GM19025 (cell line): ENCODE measurements at regions not wholly inside any gene's neighbourhood (a gene's known extent, or its start where the extent isn't known, plus 50 kb on each side); places are given as distances from the start of the nearest gene placed in this dataset.
"Not testable (repeated sequence)": the region's sequence is repeated elsewhere in the genome, so short reads cannot be mapped to it uniquely, and the experiment has no call there.

Experiments used
- ATAC-seq: cut with Tn5 transposase; IDR thresholded peaks from one replicate; pipeline ENCODE4 v1.9.1; 2021; ENCODE audit warnings: mild to moderate bottlenecking, low read depth, moderate library complexity; ENCODE audit not compliant: unreplicated experiment

GRCh38 chr1:168461108-168461507, 82.7 kb downstream of the XCL2 start:
- ATAC-seq: not testable (repeated sequence)

DNA sequence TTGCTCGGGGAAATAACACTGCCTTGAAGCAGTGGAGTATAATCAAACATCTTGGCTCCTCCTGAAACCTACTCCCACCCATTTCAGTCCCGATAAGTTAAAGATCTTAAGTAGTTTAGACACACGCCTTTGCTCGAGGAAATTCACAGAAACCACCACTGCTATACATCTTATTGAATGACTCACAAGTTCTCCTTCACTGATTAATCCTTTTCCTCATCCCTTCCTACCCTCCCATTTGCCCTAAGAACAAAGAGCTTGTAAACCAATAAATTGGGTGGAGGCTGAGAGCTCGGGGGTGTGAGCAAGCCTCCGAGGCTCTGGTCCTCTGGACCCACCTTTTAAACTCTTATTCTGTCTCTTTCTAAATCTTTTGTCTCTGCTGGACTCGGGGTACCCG, 86.5 kb downstream of the XCL2 start:
- ATAC-seq: not testable (repeated sequence)

- no peak for ATAC-seq
Measured at GRCh38 chr1:168455764-168456163, 88.0 kb downstream of the XCL2 start.

DNA sequence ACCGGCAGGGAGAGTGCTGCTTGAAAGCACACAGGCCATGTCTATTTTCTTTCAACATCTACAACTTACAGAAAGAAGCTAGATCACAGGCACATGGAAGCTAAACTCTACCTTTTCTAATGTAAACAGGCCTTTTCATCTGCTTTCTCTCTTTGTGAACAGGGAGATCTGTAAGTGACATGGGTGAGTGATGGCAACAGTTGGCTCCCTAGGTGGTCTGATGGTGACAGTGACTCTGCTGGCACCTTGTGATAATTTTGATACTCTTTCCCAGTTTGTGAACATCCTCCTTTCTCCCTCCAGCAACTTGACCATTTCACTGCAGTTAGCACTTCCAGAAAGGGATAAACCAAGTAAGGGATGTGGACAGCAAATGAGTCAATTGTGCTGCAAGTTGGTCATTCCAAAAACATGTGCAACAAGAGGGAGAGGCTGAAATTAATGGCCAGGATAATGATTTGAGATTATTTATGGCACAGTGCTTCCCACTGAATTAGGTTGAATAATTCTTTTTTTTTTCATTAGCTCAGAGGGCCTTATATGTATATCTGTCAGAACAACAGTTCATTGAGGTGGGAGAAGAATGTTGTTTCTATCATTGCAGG, 89.5 kb downstream of the XCL2 start:
- no peak for ATAC-seq

DNA sequence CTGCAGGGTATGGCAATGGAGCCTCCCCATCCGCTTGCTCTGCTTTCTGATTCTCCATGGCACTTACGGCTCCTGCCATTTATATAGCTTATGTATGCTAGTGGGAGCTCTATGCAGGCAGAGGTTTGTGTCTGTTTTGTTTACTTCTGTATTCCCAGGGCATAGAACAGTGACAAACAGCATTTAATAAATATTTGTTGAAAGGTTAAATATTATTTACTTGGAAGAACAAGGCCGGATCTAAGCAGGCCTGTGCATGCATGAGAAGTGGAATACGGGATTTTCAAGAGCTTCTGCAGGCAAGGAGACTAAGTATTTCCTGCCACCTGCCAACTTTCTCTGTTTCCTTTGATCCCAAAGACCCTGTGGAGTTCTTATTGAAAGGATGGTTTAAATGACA, 90.7 kb downstream of the XCL2 start:
- ATAC-seq: no peak

GRCh38 chr1:168452329-168452728, 91.5 kb downstream of the XCL2 start:
- ATAC-seq: no peak

GRCh38 chr1:168447871-168448270, 95.9 kb downstream of the XCL2 start:
- ATAC-seq: no peak

- no peak for ATAC-seq
Measured at GRCh38 chr1:168446081-168446480, 97.7 kb downstream of the XCL2 start.

GRCh38 chr1:168443899-168444298, 99.9 kb downstream of the XCL2 start:
- ATAC-seq: no peak

- no peak for ATAC-seq
Measured at GRCh38 chr1:168443356-168443755, 100.4 kb downstream of the XCL2 start.

GRCh38 chr1:168442931-168443330, 100.9 kb downstream of the XCL2 start:
- ATAC-seq: no peak

DNA sequence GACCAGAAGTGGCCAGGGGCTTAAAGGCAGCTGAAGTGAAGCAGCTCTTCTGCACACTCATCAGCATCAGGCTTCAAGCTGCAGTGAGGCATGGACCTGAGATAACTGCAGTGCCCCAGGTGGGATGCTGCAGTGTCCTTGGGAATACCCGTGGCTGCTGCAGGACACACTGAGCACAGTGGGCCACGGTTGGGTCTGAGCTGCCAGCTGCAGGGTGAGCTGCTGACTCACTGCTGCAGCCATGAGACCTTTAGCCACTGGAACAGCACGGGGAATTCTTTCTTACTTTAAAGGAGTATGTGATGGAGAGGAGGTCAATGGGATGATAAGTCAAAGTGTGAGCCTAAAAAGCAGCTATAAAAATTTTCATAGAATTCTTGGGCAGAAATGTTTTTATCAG, 102.1 kb downstream of the XCL2 start:
- no peak for ATAC-seq

GRCh38 chr1:168439456-168440375, 104.1 kb downstream of the XCL2 start:
- peak; percentile 78 for ATAC-seq

DNA sequence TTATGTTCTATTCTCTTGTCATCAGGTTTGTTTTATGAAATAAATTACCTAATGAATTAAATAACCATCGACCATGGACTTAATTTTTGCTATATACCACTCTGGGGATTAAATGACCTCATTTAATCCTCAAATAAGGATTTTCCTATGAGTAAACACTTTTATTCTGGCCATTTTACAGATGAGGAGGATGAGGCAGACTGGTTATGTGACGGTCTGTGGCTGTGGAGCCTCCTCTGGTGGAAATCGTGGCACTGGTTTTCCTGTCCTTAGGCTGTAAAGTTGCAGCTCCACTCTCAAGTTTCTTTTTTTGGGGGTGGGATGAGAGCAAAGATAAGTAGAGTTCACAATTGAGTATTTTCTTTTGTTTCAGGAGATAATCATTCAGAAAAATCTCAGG, 105.2 kb downstream of the XCL2 start:
- no peak for ATAC-seq

DNA sequence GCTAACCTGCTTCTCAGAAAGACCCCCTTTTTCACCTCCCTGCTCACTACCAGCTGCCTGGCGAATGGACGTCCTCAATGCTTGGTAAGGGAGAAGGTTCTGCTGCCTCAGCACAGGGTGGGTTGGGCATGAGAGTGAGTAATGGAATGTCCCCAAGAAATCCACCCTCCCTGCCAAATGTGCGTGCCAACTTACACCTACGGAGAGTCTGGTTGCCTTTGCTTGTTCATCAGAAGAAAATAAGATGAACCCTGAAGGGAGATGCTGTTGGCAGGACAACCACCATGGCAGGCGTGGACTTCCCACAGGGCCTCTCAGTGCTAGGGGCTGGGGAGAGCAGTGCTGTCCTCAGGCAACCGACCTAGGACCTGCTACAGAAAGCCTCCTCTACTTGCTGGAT, 106.0 kb downstream of the XCL2 start:
- ATAC-seq: no peak

DNA sequence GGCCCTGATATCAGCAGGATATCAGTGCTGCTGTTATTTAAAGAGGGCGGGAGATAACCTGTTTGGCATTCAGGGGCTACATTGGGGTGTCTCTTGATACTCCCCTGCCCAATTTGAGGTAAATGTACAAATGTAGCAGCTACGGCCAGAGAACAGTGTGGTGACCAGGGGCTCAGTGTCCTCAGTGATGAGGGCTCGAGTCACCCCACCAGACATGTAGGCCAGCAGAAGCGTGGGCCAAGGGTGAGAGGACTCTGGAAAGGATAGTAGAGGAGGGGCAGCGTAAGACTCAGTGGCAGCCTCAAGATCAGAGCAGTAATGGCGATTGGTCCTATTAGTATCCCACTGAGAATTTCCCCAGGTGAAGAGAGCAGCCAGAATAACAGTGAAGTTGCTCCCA, 108.4 kb downstream of the XCL2 start:
- ATAC-seq: no peak

GRCh38 chr1:168433238-168433637, 110.6 kb downstream of the XCL2 start:
- ATAC-seq: no peak

DNA sequence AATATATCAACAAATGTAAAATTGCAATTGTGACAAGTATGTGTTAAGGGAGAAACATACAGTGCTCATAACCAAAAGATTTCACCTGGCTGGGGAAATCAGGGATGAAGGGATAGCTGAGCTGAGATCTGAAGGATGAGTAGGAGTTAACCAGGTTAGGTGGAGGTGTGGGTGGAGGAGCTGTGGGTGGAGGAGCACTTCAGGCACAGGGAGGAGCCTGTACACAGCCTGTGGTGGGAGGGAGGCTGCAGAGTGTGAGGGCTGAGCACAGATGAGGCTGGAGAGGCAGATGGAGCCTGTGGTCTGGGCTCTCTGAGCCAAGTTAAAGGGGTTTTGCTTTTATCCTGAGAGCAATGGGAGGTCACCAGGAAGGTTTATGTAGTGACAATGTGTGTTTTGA, 111.9 kb downstream of the XCL2 start:
- ATAC-seq: no peak

DNA sequence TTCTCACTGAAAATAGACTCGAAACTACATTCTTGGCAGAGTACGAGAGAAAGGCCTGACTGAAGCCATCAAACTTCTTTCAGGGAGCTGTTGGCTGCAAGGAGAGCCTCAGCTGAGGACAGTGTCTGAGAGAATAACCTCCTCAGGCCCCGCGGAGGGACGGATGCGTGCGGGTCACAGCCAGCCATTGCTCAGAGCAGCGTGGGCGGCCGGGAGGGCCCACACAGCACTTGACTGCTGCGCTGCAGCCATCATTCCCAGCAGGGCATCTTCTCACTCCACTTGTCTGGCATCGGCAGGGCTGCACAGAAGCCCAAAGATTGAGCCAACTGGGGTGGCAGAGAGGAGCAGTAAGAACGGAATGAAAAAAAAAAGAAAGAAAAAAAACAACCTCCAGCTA, 113.5 kb downstream of the XCL2 start:
- no peak for ATAC-seq

DNA sequence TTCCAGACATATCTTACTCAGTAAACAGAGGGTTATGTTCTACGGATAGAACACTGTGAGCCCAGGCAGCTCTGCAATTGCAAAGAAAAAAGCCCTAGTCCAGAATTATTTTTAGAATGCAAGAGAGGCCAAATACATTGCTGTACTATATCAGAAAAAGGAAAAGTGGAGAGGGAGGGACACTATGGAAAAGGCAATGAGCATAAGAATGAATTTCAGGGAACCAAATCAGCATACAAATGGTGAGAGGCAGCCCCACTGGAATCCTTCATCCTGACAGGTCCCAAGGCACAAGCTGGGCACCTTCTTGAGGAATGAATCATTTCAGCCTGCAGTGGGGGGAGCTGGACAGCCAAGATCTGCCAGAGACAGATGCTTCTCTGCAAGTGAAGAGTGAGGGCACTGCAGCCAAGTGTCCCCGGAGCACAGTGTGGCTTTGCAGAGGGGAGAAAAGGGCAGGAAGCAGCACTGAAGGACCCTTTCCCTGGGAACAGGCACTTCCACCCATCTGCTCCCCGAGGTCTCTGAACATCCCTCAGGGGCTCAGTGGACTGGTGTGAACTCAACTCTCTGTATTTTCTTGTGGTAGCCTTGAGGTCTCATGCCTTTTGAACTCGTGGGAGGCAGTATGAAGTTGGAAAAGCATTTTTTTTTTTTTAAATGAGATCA, 115.6 kb downstream of the XCL2 start:
- no peak for ATAC-seq

DNA sequence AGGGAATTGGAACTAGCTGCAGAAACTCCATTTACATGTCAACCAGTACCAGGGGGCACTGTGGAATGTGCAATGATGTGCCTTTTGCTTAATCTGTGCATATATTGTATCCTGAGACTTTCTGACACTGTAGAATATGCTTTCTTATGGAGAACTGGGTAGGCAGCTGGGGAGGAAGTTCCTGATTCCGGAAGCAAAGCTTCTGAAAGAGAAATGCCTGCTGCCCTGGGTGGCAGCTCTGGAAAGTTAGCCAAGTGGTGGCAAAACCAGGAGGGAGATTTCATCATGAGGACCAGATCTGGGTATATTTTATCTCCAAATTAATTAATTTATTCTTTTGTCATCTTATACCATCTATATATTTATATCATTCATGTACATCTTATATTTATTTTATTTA, 116.7 kb downstream of the XCL2 start:
- no peak for ATAC-seq

GRCh38 chr1:168424281-168424680, 119.5 kb downstream of the XCL2 start:
- ATAC-seq: no peak
